Stomach (tissue), 8 donors: ENCODE measurements at regions not wholly inside any gene's neighbourhood (a gene's known extent, or its start where the extent isn't known, plus 50 kb on each side); places are given as distances from the start of the nearest gene placed in this dataset.

Experiments
- DNase-seq, 2 donors: peaks; one replicate each; pipeline versions ENCODE4 v3.0.0 to v3.0.0-alpha.2; 2013 to 2019
- H3K27ac ChIP-seq, 5 donors: fragments of 200-600 bp in 4 of 5; sonication (generic) in 4 of 5; one replicate each; pipeline ENCODE4 v1.5.1; 2013 to 2019; ENCODE audit warnings: mild to moderate bottlenecking in 1 of 5, moderate library complexity in 1 of 5
- H3K27me3 ChIP-seq, 3 donors: fragments of 200-600 bp; sonication (generic); one replicate each; pipeline ENCODE4 v1.5.1; 2017 to 2019; ENCODE audit warnings: mixed run types in 1 of 3
- H3K36me3 ChIP-seq, 4 donors: fragments of 200-600 bp; sonication (generic); 1 replicate in 3 of 4; 2 replicates in 1 of 4; pipeline ENCODE4 v1.5.1; 2016 to 2019
- H3K4me1 ChIP-seq, 4 donors: fragments of 200-600 bp; sonication (generic); one replicate each; pipeline ENCODE4 v1.5.1; 2016 to 2019
- H3K4me3 ChIP-seq, 4 donors: fragments of 200-600 bp; sonication (generic) in 3 of 4; one replicate each; pipeline ENCODE4 v1.5.1; 2016 to 2019; ENCODE audit warnings: mild to moderate bottlenecking in 1 of 4
- H3K9me3 ChIP-seq, 4 donors: fragments of 200-600 bp; sonication (generic); one replicate each; pipeline ENCODE4 v1.5.1; 2016 to 2019
- EP300 ChIP-seq: sonication (generic); formaldehyde crosslinking; IDR thresholded peaks from one replicate; pipeline ENCODE4 v1.6.1; 2017; ENCODE audit warnings: antibody characterized with exemption
- POLR2A ChIP-seq, 4 donors: fragments of 450-650 bp; IDR thresholded peaks; one replicate each; pipeline ENCODE4 v1.6.1; 2016; ENCODE audit warnings: antibody characterized with exemption in 4 of 4, control low read depth in 2 of 4, mild to moderate bottlenecking in 1 of 4, moderate library complexity in 1 of 4
- POLR2AphosphoS5 ChIP-seq, 3 donors: sonication (generic); formaldehyde crosslinking; IDR thresholded peaks; one replicate each; pipeline ENCODE4 v1.6.1; 2016; ENCODE audit warnings: antibody characterized with exemption in 3 of 3
- WGBS, 5 donors: extraction: QIAGEN DNeasy Blood & Tissue Kit in 3 of 5; methylation state at CpG; one replicate each; pipeline versions ENCODE4 v1.1.5 to v1.1.7; 2013 to 2018; 5-methylcytosine and 5-hydroxymethylcytosine counted together
- intact Hi-C: fragments of 100-400 bp; cut with DNase I; formaldehyde crosslinking; loops from one replicate; pipeline ENCODE4 v1.15.1; 2023; ENCODE audit warnings: low total_unique reads
- TF ChIP-seq, protein P1 (sequence below), 7 experiments: fragments of 450-650 bp in 4 of 7; fragments of 200-600 bp in 3 of 7; sonication (generic) in 3 of 7; IDR thresholded peaks; one replicate each; pipeline ENCODE4 v1.5.1; 2016 to 2019; ENCODE audit warnings: antibody characterized with exemption in 7 of 7, control low read depth in 2 of 7, mild to moderate bottlenecking in 1 of 7
- donor health status: healthy with polysubstance abuse.
- donor health status: Bipolar disorder and iron deficiency.
- donor health status: healthy.

DNA sequence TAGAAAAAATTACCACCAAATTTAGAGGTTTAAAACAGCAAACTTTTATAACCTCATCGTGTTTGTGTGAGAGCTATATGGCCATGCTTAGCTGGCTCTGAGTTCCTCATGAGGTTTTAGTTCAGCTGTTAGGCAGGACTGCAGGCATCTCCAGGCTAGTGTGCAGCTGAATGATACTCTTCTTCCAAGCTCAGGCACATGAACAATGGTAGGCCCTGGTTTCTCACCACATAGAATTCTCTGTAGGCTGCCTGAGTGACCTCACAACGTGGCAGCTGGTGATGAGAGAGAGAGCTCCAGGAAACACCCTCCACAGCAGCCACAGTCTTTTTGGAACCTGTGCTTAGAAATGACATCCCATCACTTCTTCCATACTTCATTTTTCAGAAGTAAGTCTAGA, 540.6 kb upstream of the MIR17HG start:
- Histone ChIP-seq H3K36me3 (no peaks in the 10 kb centered on the region), H3K4me3 (no peak overlapping the region), H3K27ac (no peak overlapping the region), H3K9me3 (no peaks in the 10 kb centered on the region), H3K27me3 (no peaks in the 10 kb centered on the region), H3K4me1 (no peaks in the 10 kb centered on the region)
- peak in 1 of 2 donors; percentile 6 for DNase-seq
- WGBS, 5 donors, result 60 to 74% (median 63%) methylated on average over 2 of the region's 2 CpGs
- no peak for TF ChIP-seq POLR2AphosphoS5 (IDR thresholded peaks at IDR 0.05)
- no peak for TF ChIP-seq POLR2A (IDR thresholded peaks at IDR 0.05)
- TF ChIP-seq, protein P1, sequence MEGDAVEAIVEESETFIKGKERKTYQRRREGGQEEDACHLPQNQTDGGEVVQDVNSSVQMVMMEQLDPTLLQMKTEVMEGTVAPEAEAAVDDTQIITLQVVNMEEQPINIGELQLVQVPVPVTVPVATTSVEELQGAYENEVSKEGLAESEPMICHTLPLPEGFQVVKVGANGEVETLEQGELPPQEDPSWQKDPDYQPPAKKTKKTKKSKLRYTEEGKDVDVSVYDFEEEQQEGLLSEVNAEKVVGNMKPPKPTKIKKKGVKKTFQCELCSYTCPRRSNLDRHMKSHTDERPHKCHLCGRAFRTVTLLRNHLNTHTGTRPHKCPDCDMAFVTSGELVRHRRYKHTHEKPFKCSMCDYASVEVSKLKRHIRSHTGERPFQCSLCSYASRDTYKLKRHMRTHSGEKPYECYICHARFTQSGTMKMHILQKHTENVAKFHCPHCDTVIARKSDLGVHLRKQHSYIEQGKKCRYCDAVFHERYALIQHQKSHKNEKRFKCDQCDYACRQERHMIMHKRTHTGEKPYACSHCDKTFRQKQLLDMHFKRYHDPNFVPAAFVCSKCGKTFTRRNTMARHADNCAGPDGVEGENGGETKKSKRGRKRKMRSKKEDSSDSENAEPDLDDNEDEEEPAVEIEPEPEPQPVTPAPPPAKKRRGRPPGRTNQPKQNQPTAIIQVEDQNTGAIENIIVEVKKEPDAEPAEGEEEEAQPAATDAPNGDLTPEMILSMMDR (IDR thresholded peaks at IDR 0.05), result no peak
- no peak for TF ChIP-seq EP300
- intact Hi-C loops, result no loop called here

DNA sequence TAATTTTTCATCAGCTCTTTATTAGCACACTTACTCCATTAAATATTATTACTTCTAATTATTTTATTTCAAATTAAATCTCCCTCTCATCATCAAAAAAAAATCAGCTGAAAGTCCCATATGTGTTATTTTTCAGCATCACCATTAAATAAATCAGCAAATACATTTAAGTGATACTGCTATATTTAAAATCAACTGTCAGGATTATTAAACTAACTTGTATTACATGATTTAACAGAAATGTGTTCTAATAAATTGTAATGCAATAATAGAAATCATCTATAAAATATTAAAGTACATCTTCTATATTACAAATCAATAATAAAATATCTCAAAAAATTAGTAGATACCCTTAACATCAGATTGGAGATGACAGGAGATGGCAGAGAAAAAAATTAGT, 538.6 kb upstream of the MIR17HG start:
- no peak overlapping the region for H3K27ac ChIP-seq
- intact Hi-C loops, result no loop called here
- H3K4me1 ChIP-seq, result no peaks in the 10 kb centered on the region
- no peaks in the 10 kb centered on the region for H3K27me3 ChIP-seq
- no peaks in the 10 kb centered on the region for H3K36me3 ChIP-seq
- peaks cover 0 to 4% (median 0%) of the 10 kb centered on the region in 4 donors for H3K9me3 ChIP-seq
- DNase-seq, result no peak
- no peak overlapping the region for H3K4me3 ChIP-seq
- no peak for TF ChIP-seq EP300
- TF ChIP-seq, protein P1 (IDR thresholded peaks at IDR 0.05), result no peak
- no peak for TF ChIP-seq POLR2AphosphoS5 (IDR thresholded peaks at IDR 0.05)
- no peak for TF ChIP-seq POLR2A (IDR thresholded peaks at IDR 0.05)

DNA sequence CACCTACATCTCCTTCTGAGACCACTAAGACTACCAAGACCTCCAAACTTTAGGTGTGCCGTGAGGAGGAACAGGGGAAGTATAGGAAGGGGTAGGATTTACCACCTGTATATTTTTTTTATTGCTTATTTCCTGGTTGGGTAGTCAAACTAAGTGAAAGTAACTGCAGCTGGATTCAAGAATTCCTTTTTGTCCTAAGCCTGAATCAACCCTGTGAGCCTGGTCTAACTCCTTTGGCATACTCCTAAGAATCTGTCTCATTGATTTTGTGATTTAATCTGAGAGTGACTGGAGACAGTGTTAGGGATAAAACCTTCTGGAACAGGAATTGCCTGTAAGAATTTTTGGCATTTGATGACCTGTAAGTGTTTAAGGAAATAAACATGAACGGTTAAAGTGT, 523.5 kb upstream of the MIR17HG start:
- peak in 1 of 2 donors; percentile 3 for DNase-seq
- Histone ChIP-seq H3K27ac (no peak overlapping the region), H3K27me3 (no peaks in the 10 kb centered on the region), H3K4me3 (no peak overlapping the region), H3K9me3 (no peaks in the 10 kb centered on the region), H3K36me3 (no peaks in the 10 kb centered on the region), H3K4me1 (no peaks in the 10 kb centered on the region)
- intact Hi-C loops, result no loop called here
- 41 to 71% (median 45%) methylated on average over 2 of the region's 2 CpGs for WGBS, 5 donors
- TF ChIP-seq, protein P1 (IDR thresholded peaks at IDR 0.05), result no peak
- TF ChIP-seq POLR2A (IDR thresholded peaks at IDR 0.05) (no peak), POLR2AphosphoS5 (IDR thresholded peaks at IDR 0.05) (no peak), EP300 (no peak)

DNA sequence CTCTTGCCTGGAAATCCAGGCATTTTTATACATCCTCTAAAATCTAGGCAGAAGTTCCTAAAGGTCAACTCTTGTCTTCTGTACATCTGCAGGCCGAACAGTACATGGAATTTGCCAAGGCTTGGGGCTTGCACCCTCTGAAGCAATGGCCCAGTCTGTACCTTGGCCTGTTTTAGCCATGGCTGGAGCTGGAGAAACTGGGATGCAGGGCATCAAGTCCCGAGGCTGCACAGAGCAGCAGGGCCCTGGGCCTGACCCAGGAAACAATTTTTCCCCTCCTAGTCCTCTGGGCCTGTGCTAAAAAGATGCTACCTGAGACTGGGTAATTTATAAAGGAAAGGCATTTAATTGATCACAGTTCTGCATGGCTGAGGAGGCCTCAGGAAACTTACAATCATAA, 520.8 kb upstream of the MIR17HG start:
- TF ChIP-seq POLR2AphosphoS5 (IDR thresholded peaks at IDR 0.05) (no peak), POLR2A (IDR thresholded peaks at IDR 0.05) (no peak), EP300 (no peak)
- TF ChIP-seq, protein P1 (IDR thresholded peaks at IDR 0.05), result no peak
- Histone ChIP-seq H3K4me3 (no peak overlapping the region), H3K4me1 (no peaks in the 10 kb centered on the region), H3K27me3 (no peaks in the 10 kb centered on the region), H3K27ac (no peak overlapping the region), H3K9me3 (no peaks in the 10 kb centered on the region), H3K36me3 (no peaks in the 10 kb centered on the region)
- 65 to 82% (median 82%) methylated on average over 2 of the region's 2 CpGs for WGBS, 5 donors
- intact Hi-C loops, result no loop called here
- no peak for DNase-seq
